NT2/D1 (cell line): ENCODE measurements at regions not wholly inside any gene's neighbourhood (a gene's known extent, or its start where the extent isn't known, plus 50 kb on each side); places are given as distances from the start of the nearest gene placed in this dataset.

ENCODE experiments used
- DNase-seq: peaks from one replicate; pipeline ENCODE4 v3.0.0-alpha.2; 2011; ENCODE audit warnings: low read depth, low spot score
- H3K27me3 ChIP-seq: 2 replicates; pipeline ENCODE4 v1.6.0; 2011; ENCODE audit warnings: mild to moderate bottlenecking; ENCODE audit not compliant: insufficient read length, insufficient read depth
- H3K36me3 ChIP-seq: 2 replicates; pipeline ENCODE4 v1.6.1; 2011; ENCODE audit warnings: mild to moderate bottlenecking, low read length, mixed read lengths; ENCODE audit not compliant: insufficient read depth, insufficient read length
- H3K4me1 ChIP-seq: 2 replicates; pipeline ENCODE4 v1.5.1; 2011; ENCODE audit not compliant: insufficient read depth, insufficient read length
- H3K4me3 ChIP-seq: 2 replicates; pipeline ENCODE4 v1.5.1; 2011; ENCODE audit warnings: low read depth; ENCODE audit not compliant: insufficient read length
- H3K9ac ChIP-seq: 2 replicates; pipeline ENCODE4 v1.6.0; 2011; ENCODE audit warnings: low read depth; ENCODE audit not compliant: insufficient read length
- H3K9me3 ChIP-seq: 2 replicates; pipeline ENCODE4 v1.5.1; 2011; ENCODE audit warnings: mild to moderate bottlenecking, low read length; ENCODE audit not compliant: insufficient read depth
- SUZ12 ChIP-seq: IDR thresholded peaks from 2 replicates; pipeline ENCODE4 v1.6.1; 2011; ENCODE audit not compliant: insufficient read length, insufficient read depth; ENCODE audit errors: extremely low read depth
- YY1 ChIP-seq: IDR thresholded peaks from 2 replicates; pipeline ENCODE4 v1.6.1; 2011; ENCODE audit not compliant: insufficient read length, insufficient read depth
- ZNF274 ChIP-seq: IDR thresholded peaks from 2 replicates; pipeline ENCODE4 v1.6.1; 2011; ENCODE audit warnings: mild to moderate bottlenecking, low read depth, low read length

GRCh38 chr3:64901522-64901885 lies 213.7 kb upstream of the ADAMTS9 start:
- Histone ChIP-seq H3K9ac (no peak overlapping the region), H3K36me3 (no peaks in the 10 kb centered on the region)

GRCh38 chr3:64900617-64901521 lies 213.1 kb upstream of the ADAMTS9 start:
- Histone ChIP-seq H3K9ac (no peak overlapping the region), H3K36me3 (no peaks in the 10 kb centered on the region), H3K4me1 (no peaks in the 10 kb centered on the region), H3K27me3 (no peaks in the 10 kb centered on the region), H3K9me3 (no peaks in the 10 kb centered on the region), H3K4me3 (no peak overlapping the region)
- DNase-seq, result no peak
- TF ChIP-seq SUZ12 (no peak), YY1 (no peak), ZNF274 (no peak)

More at GRCh38 chr3:64901522-64901885, 213.7 kb upstream of the ADAMTS9 start:
- H3K4me3 ChIP-seq, result no peak overlapping the region
- no peaks in the 10 kb centered on the region for H3K27me3 ChIP-seq
- TF ChIP-seq ZNF274, result no peak
- no peak for TF ChIP-seq YY1
- TF ChIP-seq SUZ12, result no peak
- DNase-seq, result no peak
- H3K4me1 ChIP-seq, result no peaks in the 10 kb centered on the region
- H3K9me3 ChIP-seq, result no peaks in the 10 kb centered on the region

GRCh38 chr3:64900156-64900555 lies 212.4 kb upstream of the ADAMTS9 start:
- H3K4me3 ChIP-seq, result no peak overlapping the region
- no peaks in the 10 kb centered on the region for H3K9me3 ChIP-seq
- H3K4me1 ChIP-seq, result no peaks in the 10 kb centered on the region
- H3K27me3 ChIP-seq, result no peaks in the 10 kb centered on the region
- DNase-seq, result no peak
- H3K36me3 ChIP-seq, result no peaks in the 10 kb centered on the region
- no peak for TF ChIP-seq YY1
- TF ChIP-seq SUZ12, result no peak
- no peak for TF ChIP-seq ZNF274
- H3K9ac ChIP-seq, result no peak overlapping the region

GRCh38 chr3:64898941-64899340 lies 211.1 kb upstream of the ADAMTS9 start:
- no peak overlapping the region for H3K4me3 ChIP-seq
- no peaks in the 10 kb centered on the region for H3K4me1 ChIP-seq
- no peaks in the 10 kb centered on the region for H3K9me3 ChIP-seq
- no peak overlapping the region for H3K9ac ChIP-seq
- no peaks in the 10 kb centered on the region for H3K27me3 ChIP-seq
- no peaks in the 10 kb centered on the region for H3K36me3 ChIP-seq
- no peak for TF ChIP-seq YY1
- TF ChIP-seq SUZ12, result no peak
- no peak for TF ChIP-seq ZNF274
- DNase-seq, result no peak

GRCh38 chr3:64895991-64896895 lies 208.4 kb upstream of the ADAMTS9 start:
- TF ChIP-seq YY1 (no peak), ZNF274 (no peak), SUZ12 (no peak)
- DNase-seq, result no peak
- H3K4me3 ChIP-seq, result no peak overlapping the region
- H3K36me3 ChIP-seq, result no peaks in the 10 kb centered on the region
- peaks cover 7% of the 10 kb centered on the region; the same call in 1 of the 2 replicates for H3K9me3 ChIP-seq
- H3K27me3 ChIP-seq, result no peaks in the 10 kb centered on the region
- H3K4me1 ChIP-seq, result no peaks in the 10 kb centered on the region
- H3K9ac ChIP-seq, result no peak overlapping the region

- Histone ChIP-seq H3K9ac (no peak overlapping the region), H3K27me3 (no peaks in the 10 kb centered on the region), H3K4me3 (no peak overlapping the region), H3K4me1 (no peaks in the 10 kb centered on the region), H3K36me3 (no peaks in the 10 kb centered on the region), H3K9me3 (peaks cover 7% of the 10 kb centered on the region; the same call in 1 of the 2 replicates)
- DNase-seq, result no peak
- TF ChIP-seq SUZ12 (no peak), YY1 (no peak), ZNF274 (no peak)
These were observed 207.5 kb upstream of the ADAMTS9 start for GRCh38 chr3:64895106-64895990.
